GM12878 (cell line): ENCODE measurements at regions not wholly inside any gene's neighbourhood (a gene's known extent, or its start where the extent isn't known, plus 50 kb on each side); places are given as distances from the start of the nearest gene placed in this dataset.
A peak's percentile ranks its signal among the peaks of the same experiment; 100 is the strongest.

ENCODE experiments used
- BACH1 ChIP-seq: fragments of 450-650 bp; IDR thresholded peaks from 2 replicates; pipeline ENCODE4 v1.6.1; 2017; ENCODE audit warnings: mild to moderate bottlenecking, borderline replicate concordance
- CBX5 ChIP-seq: sonication (generic); IDR thresholded peaks from 2 replicates; pipeline ENCODE4 v1.6.1; 2016; ENCODE audit warnings: low read depth, moderate library complexity, mild to moderate bottlenecking, inconsistent platforms
- CREM ChIP-seq: IDR thresholded peaks from 2 replicates; pipeline ENCODE4 v1.6.1; 2014; ENCODE audit warnings: antibody characterized with exemption, low read depth
- CUX1 ChIP-seq: IDR thresholded peaks from 2 replicates; pipeline ENCODE4 v1.6.1; 2012; ENCODE audit warnings: improper control_type of control experiment, low read depth, low read length; ENCODE audit not compliant: insufficient replicate concordance
- EP300 ChIP-seq, 2 experiments: fragments of 150-350 bp in 1 of 2; IDR thresholded peaks; 2 replicates each; pipeline ENCODE4 v1.6.1; 2011 to 2012; ENCODE audit warnings: low read depth in 2 of 2, low read length in 2 of 2, borderline replicate concordance in 1 of 2, improper control_type of control experiment in 1 of 2, inconsistent platforms in 1 of 2; ENCODE audit not compliant: control insufficient read depth in 1 of 2
- GATAD2B ChIP-seq: fragments of 450-650 bp; conservative IDR thresholded peaks from 2 replicates; pipeline ENCODE4 v1.6.1; 2017; ENCODE audit warnings: low read depth, mild to moderate bottlenecking, moderate library complexity
- HDAC6 ChIP-seq: fragments of 200-600 bp; sonication (generic); IDR thresholded peaks from one replicate; pipeline ENCODE4 v1.8.0; 2017; ENCODE audit warnings: antibody characterized with exemption; ENCODE audit not compliant: unreplicated experiment
- KDM1A ChIP-seq: fragments of 200-600 bp; sonication (generic); IDR thresholded peaks from 2 replicates; pipeline ENCODE4 v1.6.1; 2016; ENCODE audit warnings: borderline replicate concordance
- LARP7 ChIP-seq: fragments of 450-650 bp; IDR thresholded peaks from 2 replicates; pipeline ENCODE4 v1.6.1; 2017; ENCODE audit warnings: mild to moderate bottlenecking
- PAX8 ChIP-seq: fragments of 450-650 bp; IDR thresholded peaks from 2 replicates; pipeline ENCODE4 v1.6.1; 2017; ENCODE audit warnings: mild to moderate bottlenecking, moderate library complexity
- POU2F2 ChIP-seq: IDR thresholded peaks from 3 replicates; pipeline ENCODE4 v1.6.1; 2011; ENCODE audit warnings: low read depth, mild to moderate bottlenecking, low read length, borderline replicate concordance
- RB1 ChIP-seq: fragments of 450-650 bp; formaldehyde crosslinking; IDR thresholded peaks from 2 replicates; pipeline ENCODE4 v1.6.1; 2017; ENCODE audit warnings: mild to moderate bottlenecking, borderline replicate concordance
- SIX5 ChIP-seq: IDR thresholded peaks from 2 replicates; pipeline ENCODE4 v1.6.1; 2011; ENCODE audit warnings: mild to moderate bottlenecking, low read depth, low read length, moderate library complexity; ENCODE audit not compliant: severe bottlenecking
- STAT1 ChIP-seq: fragments of 450-650 bp; conservative IDR thresholded peaks from 2 replicates; pipeline ENCODE4 v1.6.1; 2014; ENCODE audit warnings: antibody characterized with exemption, mild to moderate bottlenecking
- ZNF384 ChIP-seq: IDR thresholded peaks from 2 replicates; pipeline ENCODE4 v1.6.1; 2012; ENCODE audit warnings: low read depth, mild to moderate bottlenecking, low read length, improper control_type of control experiment, borderline replicate concordance
- TF ChIP-seq, protein P1 (sequence below): fragments of 450-650 bp; IDR thresholded peaks from 2 replicates; pipeline ENCODE4 v1.6.1; 2016; ENCODE audit warnings: mild to moderate bottlenecking
- TF ChIP-seq, protein P2 (sequence below): fragments of 450-650 bp; IDR thresholded peaks from 2 replicates; pipeline ENCODE4 v1.6.1; 2018; ENCODE audit warnings: mild to moderate bottlenecking, low read depth, moderate library complexity; ENCODE audit not compliant: partially characterized antibody
- TF ChIP-seq, protein P3 (sequence below): fragments of 450-650 bp; IDR thresholded peaks from 2 replicates; pipeline ENCODE4 v1.6.1; 2017; ENCODE audit warnings: low read depth, mild to moderate bottlenecking, moderate library complexity

DNA sequence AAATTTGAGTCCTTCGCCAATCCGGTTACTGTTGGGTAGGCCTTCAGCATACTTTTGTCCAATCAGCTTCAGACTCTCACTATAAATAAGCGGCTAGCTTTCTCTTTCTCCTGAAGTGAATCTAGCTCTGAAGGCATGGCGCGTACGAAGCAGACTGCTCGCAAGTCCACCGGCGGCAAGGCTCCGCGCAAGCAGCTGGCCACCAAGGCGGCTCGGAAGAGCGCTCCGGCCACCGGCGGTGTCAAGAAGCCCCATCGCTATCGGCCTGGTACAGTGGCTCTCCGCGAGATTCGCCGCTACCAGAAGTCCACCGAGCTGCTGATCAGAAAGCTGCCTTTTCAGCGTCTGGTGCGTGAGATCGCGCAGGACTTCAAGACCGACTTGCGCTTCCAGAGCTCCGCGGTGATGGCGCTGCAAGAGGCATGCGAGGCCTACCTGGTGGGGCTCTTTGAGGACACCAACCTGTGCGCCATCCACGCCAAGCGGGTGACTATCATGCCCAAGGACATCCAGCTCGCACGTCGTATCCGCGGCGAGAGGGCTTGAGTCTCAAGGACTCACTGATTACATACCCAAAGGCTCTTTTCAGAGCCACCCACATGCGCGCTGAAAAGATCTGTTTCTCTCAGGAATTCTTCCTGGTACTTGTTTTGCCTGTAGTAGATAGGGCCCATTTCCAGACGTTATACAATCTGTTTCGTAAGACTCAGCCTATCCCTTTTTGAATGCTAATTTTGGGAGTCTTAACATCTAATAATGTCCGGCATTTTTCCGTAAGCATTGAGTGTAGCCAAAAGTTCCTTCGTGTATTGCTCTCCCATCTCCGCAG lies 102.0 kb downstream of the OR2B2 start (continued):
- TF ChIP-seq CUX1 (no peak), CBX5 (0 out of 2 replicates have a peak, but pooled peaks have one; percentile 44), GATAD2B (peak; percentile 71; the same call in 1 of the 2 replicates), EP300 (IDR thresholded peaks at IDR 0.05; ENCODE audit: borderline replicate concordance in 1 of 2, control insufficient read depth in 1 of 2, low read depth in 2 of 2, low read length in 2 of 2) (no peak), HDAC6 (no peak), LARP7 (peak; percentile 99), BACH1 (peak; percentile 93), PAX8 (no peak), STAT1 (no peak), KDM1A (no peak), POU2F2 (peak; percentile 99), CREM (peak; percentile 46; the same call in 1 of the 2 replicates), SIX5 (no peak), ZNF384 (no peak), RB1 (peak; percentile 85; the same call in 1 of the 2 replicates)
- TF ChIP-seq, protein P1, sequence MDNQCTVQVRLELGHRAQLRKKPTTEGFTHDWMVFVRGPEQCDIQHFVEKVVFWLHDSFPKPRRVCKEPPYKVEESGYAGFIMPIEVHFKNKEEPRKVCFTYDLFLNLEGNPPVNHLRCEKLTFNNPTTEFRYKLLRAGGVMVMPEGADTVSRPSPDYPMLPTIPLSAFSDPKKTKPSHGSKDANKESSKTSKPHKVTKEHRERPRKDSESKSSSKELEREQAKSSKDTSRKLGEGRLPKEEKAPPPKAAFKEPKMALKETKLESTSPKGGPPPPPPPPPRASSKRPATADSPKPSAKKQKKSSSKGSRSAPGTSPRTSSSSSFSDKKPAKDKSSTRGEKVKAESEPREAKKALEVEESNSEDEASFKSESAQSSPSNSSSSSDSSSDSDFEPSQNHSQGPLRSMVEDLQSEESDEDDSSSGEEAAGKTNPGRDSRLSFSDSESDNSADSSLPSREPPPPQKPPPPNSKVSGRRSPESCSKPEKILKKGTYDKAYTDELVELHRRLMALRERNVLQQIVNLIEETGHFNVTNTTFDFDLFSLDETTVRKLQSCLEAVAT = peak; percentile 98
- TF ChIP-seq, protein P2, sequence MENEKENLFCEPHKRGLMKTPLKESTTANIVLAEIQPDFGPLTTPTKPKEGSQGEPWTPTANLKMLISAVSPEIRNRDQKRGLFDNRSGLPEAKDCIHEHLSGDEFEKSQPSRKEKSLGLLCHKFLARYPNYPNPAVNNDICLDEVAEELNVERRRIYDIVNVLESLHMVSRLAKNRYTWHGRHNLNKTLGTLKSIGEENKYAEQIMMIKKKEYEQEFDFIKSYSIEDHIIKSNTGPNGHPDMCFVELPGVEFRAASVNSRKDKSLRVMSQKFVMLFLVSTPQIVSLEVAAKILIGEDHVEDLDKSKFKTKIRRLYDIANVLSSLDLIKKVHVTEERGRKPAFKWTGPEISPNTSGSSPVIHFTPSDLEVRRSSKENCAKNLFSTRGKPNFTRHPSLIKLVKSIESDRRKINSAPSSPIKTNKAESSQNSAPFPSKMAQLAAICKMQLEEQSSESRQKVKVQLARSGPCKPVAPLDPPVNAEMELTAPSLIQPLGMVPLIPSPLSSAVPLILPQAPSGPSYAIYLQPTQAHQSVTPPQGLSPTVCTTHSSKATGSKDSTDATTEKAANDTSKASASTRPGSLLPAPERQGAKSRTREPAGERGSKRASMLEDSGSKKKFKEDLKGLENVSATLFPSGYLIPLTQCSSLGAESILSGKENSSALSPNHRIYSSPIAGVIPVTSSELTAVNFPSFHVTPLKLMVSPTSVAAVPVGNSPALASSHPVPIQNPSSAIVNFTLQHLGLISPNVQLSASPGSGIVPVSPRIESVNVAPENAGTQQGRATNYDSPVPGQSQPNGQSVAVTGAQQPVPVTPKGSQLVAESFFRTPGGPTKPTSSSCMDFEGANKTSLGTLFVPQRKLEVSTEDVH = no peak
- TF ChIP-seq, protein P3, sequence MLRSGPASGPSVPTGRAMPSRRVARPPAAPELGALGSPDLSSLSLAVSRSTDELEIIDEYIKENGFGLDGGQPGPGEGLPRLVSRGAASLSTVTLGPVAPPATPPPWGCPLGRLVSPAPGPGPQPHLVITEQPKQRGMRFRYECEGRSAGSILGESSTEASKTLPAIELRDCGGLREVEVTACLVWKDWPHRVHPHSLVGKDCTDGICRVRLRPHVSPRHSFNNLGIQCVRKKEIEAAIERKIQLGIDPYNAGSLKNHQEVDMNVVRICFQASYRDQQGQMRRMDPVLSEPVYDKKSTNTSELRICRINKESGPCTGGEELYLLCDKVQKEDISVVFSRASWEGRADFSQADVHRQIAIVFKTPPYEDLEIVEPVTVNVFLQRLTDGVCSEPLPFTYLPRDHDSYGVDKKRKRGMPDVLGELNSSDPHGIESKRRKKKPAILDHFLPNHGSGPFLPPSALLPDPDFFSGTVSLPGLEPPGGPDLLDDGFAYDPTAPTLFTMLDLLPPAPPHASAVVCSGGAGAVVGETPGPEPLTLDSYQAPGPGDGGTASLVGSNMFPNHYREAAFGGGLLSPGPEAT = peak; percentile 64; the same call in 1 of the 2 replicates
